HG02571 (cell line): ENCODE measurements at regions not wholly inside any gene's neighbourhood (a gene's known extent, or its start where the extent isn't known, plus 50 kb on each side); places are given as distances from the start of the nearest gene placed in this dataset.
"Not testable (repeated sequence)": the region's sequence is repeated elsewhere in the genome, so short reads cannot be mapped to it uniquely, and the experiment has no call there.

Source experiments
- ATAC-seq: cut with Tn5 transposase; IDR thresholded peaks from one replicate; pipeline ENCODE4 v1.9.1; 2021; ENCODE audit warnings: mild to moderate bottlenecking, moderate library complexity; ENCODE audit not compliant: unreplicated experiment

- no peak for ATAC-seq
Measured at GRCh38 chr7:125084196-125084595, 154.6 kb upstream of the POT1 start.

DNA sequence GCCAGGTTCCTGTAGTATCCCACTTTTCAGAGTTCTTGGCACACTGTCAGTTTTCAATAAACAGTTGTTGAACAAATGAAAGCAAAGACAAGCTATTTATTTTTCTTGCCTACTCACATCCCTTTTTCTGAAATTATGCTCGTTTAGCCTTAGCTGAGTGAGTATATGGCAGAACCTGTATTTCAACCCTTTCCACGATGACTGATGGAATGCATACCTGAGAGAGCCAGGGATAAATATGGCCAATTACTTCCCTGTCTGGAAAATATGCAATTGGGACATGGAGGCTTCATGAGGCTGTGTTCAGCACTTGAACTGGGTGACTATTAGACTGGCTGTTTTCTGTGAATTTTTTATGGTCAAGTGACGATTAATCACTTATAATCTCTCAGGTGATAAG lies 144.5 kb upstream of the POT1 start:
- ATAC-seq = no peak

- no peak for ATAC-seq
Measured at GRCh38 chr7:125065546-125065945, 135.9 kb upstream of the POT1 start.

- ATAC-seq = no peak
Measured at GRCh38 chr7:125065001-125065400, 135.4 kb upstream of the POT1 start.

DNA sequence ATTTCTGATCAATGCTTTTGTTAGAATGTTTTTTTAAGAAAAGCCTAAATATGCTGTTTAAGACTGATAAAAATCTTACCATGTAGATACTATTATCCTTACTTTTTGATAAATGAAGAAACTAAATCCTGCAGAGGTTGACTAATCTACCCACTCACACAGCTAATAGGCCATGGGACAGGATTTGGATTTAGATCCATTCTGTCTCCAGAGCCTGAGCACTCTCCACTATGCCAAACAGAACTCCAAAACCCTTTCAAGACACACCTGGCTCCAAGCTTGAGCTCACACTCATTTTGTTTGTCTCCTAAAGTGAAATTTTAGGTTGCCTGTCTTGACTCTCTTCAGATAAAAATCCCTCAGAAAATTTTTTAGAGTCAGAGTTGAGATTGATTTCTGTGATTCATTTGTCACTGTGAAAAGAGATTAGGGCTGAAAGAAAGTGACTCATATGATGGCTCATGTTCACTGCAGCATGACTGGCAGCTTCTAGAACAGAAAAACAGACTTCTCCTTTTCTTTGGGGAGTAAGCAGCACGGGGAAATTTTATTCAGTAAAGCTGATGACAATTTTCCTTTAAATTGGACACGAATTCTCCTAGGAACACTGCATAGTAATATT lies 132.3 kb upstream of the POT1 start:
- peak; percentile 77 for ATAC-seq

DNA sequence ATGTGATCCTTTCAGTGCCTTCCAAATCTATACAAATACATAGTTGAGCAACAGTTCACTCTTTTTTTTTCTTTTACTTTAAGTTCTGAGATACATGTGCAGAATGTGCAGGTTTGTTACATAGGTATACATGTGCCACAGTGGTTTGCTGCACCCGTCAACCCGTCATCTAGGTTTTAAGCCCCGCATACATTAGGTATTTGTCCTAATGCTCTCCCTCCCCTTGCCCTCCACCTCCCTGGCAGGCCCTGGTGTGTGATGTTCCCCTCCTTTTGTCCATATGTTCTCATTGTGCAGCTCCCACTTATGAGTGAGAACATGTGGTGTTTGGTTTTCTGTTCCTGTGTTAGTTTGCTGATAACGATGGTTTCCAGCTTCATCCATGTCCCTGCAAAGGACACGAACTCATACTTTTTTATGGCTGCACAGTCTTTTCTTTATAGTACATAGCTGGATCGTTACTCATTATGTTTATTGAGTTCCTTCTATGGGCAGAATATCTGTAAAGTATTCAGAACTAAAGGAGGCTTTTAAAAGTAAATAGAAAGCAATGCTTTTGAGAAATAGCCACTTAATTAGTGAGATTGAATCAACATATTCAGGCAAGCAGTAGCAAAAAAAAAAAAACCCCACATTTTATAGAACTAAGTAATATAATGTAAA lies 131.6 kb upstream of the POT1 start:
- ATAC-seq = not testable (repeated sequence)

DNA sequence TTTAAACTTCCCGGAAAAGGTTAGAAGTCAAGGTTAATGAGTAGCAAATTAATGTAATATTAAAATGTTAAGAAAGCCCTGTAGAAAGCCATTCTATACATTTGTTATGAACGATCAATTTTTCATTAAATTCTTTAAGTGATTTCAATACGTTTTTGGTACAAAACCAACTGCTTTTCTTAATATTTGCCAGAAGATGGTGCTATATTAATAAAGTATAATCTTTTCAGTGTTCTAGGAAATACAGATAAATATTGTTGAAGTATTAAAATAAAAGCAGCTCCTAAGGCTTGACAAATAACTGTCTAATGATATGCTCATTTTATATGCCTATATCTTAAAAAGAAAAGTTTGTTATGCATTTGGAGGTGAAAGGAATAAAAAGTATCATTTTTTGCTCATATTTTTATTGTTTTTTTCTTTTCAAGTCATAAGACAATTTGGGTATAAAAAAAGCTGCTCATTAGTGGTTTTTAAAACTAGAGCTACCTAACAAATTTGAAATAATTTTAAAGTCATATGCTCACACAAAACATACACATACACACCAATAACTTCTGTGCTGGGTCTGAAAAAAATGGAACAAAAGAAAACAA lies 130.3 kb upstream of the POT1 start:
- no peak for ATAC-seq

GRCh38 chr7:125057963-125058362 lies 128.3 kb upstream of the POT1 start:
- ATAC-seq = no peak

DNA sequence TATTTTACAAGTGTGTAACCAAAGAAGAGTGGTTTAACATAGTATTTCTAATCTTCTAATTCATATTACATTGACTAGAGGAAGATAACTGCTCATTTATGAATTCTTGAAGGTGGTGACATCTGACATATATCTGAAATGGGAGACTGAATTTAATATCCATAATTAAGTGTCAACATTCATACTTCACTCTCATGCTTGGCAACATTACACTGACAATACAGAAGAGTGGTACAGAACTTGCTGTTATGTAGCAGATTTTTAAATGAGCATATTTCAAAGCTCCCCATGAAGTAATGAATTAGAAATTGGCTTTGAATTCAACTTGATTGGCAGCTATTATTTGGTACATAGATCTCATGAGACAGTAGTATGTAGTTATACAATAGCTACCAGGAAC lies 125.8 kb upstream of the POT1 start:
- no peak for ATAC-seq

DNA sequence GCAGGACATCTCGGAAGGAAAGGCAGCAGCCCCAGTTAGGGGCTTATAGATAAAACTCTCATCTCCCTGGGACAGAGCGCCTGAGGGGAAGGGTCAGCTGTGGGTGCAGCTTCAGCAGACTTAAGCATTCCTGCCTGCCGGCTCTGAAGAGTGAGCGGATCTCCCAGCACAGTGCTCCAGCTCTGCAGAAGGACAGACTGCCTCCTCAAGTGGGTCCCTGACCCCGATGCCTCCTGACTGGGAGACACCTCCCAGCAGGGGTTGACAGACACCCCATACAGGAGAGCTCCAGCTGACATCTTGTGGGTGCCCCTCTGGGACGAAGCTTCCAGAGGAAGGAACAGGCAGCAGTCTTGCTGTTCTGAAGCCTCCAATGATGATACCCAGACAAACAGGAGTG lies 117.1 kb upstream of the POT1 start:
- no peak for ATAC-seq

- ATAC-seq = no peak
Measured at GRCh38 chr7:125033506-125033905, 103.9 kb upstream of the POT1 start.

DNA sequence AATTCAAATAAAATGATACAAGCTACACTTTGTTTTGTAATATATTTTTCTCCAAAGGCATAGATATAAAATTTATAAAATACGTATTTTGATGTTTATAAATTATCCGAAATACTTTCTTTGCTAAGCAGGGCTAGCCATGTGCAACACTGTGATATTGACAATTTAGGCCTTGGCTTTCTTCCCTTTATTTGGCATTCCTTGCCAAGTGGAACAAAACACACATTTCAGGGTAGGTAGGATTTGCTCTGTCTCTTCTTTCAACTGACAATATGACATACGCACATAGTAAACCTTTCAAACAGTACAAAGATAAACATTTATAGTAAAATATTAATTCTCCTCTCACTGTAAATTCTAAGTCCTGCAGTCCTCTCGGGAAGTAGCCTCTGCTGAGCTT lies 103.3 kb upstream of the POT1 start:
- no peak for ATAC-seq

DNA sequence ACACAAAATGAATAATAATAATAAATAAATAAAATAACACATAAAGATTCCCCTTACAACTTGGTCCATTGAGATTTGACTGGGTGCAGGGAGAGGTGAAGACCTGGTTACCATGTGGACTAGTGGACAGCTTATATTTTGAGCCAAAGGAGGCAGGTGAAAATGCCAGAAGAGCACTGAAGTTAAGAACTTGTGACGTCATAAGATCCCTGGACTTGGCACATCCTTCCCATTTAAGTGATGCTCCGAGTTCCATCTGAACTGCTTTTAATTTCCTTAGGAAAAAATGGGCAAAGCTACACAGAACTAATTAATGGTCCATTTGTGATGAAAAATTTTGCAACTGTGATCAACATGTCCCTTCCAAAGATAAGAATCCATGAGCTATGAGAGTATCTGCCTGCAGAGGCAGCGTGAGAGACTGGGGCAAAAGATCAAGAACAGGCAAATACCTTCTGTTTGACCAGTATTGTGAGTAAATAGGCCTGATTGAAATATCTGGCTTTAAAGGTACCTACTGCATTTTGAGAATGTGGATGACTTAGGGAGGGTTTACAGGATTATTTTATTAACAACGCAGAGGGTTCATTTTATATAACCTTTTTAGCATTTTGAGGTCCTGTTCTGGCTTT lies 101.2 kb upstream of the POT1 start:
- ATAC-seq = no peak

- ATAC-seq = no peak
Measured at GRCh38 chr7:125025620-125026019, 96.0 kb upstream of the POT1 start.

DNA sequence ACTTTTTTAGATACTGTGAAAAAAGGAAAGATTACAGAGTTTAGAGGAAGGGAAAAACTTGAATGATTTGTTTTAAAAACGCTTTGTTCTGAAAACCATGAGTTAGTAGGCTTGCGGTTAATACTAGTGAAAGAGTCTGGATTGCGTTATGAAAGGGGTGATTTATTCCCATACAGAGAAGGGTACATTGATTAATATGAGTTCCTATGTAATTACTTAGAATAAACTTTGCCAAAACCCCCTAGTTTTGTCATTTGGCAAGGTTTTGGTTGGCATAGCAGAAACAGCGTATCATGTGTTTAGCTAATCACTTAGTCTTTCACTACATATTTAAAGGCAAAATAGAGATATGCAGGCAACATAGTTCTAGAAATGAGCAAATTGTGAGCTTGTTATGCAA lies 91.2 kb upstream of the POT1 start:
- ATAC-seq = no peak

GRCh38 chr7:125010540-125010939 lies 80.9 kb upstream of the POT1 start:
- ATAC-seq = no peak

GRCh38 chr7:124996778-124997177 lies 67.2 kb upstream of the POT1 start:
- ATAC-seq = peak; percentile 64

DNA sequence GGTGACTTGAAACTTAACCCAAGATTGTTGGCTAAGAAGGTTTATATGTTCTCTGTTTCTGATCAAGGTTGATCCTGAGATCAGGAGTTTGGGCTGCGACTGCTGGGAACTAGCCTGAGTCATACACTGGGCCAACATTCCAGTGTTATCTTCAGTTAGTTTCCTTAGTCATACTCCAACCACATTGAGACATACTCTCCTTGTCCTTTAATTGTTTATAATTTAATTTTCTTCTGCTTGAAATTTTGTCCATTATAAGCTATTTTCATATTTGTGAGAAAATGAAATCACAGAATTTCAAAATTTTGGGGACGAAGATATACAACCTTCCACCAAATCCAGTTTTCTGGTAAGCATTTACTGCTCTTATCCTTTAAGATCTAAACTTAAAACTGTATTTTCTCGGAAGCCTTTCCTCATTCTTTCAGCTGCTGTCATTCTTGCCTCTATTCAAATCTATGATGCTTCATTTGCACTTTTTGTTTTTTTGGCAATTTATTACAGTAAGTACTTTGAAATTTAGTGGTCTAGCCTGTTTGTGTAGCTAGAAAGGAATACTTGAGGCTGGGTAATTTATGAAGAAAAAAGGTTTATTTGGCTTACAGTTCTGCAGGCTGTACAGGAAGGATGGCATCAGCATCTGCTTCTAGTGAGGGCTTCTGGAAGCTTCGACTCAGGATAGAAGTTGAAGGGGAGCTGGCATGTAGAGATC lies 63.4 kb upstream of the POT1 start:
- no peak for ATAC-seq

GRCh38 chr7:124989911-124990310 lies 60.3 kb upstream of the POT1 start:
- no peak for ATAC-seq
